Choroid plexus epithelial cell (primary cell): ENCODE measurements at regions not wholly inside any gene's neighbourhood (a gene's known extent, or its start where the extent isn't known, plus 50 kb on each side); places are given as distances from the start of the nearest gene placed in this dataset.

Experiments used
- DNase-seq: peaks from one replicate; pipeline ENCODE4 v3.0.0-alpha.2; 2010; ENCODE audit warnings: low read depth
- H3K4me3 ChIP-seq: 2 replicates; pipeline ENCODE4 v1.5.1; 2011; ENCODE audit warnings: low read depth, mild to moderate bottlenecking, control low read depth, low read length, moderate library complexity
- TF ChIP-seq, protein P1 (sequence below): conservative IDR thresholded peaks from 2 replicates; pipeline ENCODE4 v1.5.1; 2011; ENCODE audit warnings: low read depth, mild to moderate bottlenecking, control low read depth, inconsistent platforms, low read length, moderate library complexity

DNA sequence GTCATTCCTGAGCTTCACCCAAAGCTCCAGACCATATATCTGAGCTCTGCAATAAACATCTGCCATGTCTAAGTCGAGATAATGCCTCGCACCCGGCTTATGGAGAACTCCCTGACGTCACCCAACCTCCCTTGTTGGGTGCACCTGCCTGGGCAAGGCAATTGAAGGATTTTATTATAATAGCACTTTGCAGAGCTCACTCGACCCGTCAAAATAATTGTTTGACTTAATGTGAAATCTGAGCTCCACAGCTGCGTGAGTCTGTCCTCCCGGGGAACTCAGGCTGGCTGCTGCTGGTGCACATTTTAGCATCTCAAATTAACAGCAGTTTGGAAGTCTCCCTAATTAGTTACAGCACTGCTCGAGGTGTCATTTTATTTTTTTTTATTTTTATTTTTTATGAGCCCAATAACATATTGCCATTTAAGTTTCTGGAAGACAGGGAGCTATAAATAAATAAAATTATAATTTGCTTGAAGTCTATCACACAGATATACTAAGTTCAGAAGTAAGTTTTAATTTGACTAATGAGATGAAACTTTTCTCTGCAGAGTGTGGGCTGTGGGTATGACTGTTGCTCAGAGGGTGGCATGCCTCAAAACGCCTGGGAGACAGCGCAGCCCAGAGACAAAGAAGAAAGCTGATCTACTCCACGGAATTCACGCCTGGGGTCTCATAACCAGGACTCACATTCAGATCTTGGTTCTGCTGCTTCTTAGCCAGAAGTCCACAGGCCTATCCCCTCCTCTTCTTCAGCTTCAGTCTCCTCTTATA lies 401.4 kb upstream of the C16orf82 start:
- TF ChIP-seq, protein P1, sequence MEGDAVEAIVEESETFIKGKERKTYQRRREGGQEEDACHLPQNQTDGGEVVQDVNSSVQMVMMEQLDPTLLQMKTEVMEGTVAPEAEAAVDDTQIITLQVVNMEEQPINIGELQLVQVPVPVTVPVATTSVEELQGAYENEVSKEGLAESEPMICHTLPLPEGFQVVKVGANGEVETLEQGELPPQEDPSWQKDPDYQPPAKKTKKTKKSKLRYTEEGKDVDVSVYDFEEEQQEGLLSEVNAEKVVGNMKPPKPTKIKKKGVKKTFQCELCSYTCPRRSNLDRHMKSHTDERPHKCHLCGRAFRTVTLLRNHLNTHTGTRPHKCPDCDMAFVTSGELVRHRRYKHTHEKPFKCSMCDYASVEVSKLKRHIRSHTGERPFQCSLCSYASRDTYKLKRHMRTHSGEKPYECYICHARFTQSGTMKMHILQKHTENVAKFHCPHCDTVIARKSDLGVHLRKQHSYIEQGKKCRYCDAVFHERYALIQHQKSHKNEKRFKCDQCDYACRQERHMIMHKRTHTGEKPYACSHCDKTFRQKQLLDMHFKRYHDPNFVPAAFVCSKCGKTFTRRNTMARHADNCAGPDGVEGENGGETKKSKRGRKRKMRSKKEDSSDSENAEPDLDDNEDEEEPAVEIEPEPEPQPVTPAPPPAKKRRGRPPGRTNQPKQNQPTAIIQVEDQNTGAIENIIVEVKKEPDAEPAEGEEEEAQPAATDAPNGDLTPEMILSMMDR, result no peak
- no peak for DNase-seq

GRCh38 chr16:26666486-26666885 lies 400.2 kb upstream of the C16orf82 start:
- no peak for DNase-seq
- TF ChIP-seq, protein P1, result no peak

More for the DNA sequence above, 401.4 kb upstream of the C16orf82 start:
- no peak overlapping the region for H3K4me3 ChIP-seq

GRCh38 chr16:26667307-26667706 lies 399.4 kb upstream of the C16orf82 start:
- no peak for DNase-seq
- TF ChIP-seq, protein P1, result no peak
- H3K4me3 ChIP-seq, result no peak overlapping the region

More at GRCh38 chr16:26666486-26666885, 400.2 kb upstream of the C16orf82 start:
- no peak overlapping the region for H3K4me3 ChIP-seq

- TF ChIP-seq, protein P1, result no peak
Observed at GRCh38 chr16:26668026-26668425, 398.7 kb upstream of the C16orf82 start.

GRCh38 chr16:26672206-26672605 lies 394.5 kb upstream of the C16orf82 start:
- no peak overlapping the region for H3K4me3 ChIP-seq
- TF ChIP-seq, protein P1, result no peak
- no peak for DNase-seq

More at GRCh38 chr16:26668026-26668425, 398.7 kb upstream of the C16orf82 start:
- DNase-seq, result no peak
- H3K4me3 ChIP-seq, result no peak overlapping the region

DNA sequence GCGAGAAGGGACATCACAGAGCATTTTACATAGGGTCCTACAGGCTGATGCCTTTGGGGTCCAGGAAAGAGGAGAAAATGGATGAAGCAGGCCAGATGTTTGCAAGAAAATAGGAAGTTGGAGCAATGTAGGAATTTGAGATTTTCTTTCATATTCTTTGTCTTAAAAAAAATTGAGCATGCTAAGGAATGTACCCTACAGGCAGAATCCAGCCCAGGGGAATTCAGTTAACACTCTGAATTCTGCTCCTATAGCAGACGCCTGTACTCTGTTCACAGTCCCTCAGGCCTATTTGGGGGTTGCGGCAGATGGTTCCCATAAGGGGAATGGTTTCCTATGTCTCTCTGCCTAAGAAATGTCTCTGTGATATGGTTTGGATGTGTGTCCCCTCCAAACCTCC lies 393.7 kb upstream of the C16orf82 start:
- TF ChIP-seq, protein P1, result no peak
- DNase-seq, result no peak
- no peak overlapping the region for H3K4me3 ChIP-seq

- no peak for DNase-seq
- TF ChIP-seq, protein P1, result no peak
- H3K4me3 ChIP-seq, result no peak overlapping the region
Observed at GRCh38 chr16:26680671-26681070, 386.1 kb upstream of the C16orf82 start.
